ENCODE measurements at regions not wholly inside any gene's neighbourhood (a gene's known extent, or its start where the extent isn't known, plus 50 kb on each side); places are given as distances from the start of the nearest gene placed in this dataset.

- Histone ChIP-seq H3K27me3 (no peaks in the 10 kb centered on the region), H3K27ac (no peak overlapping the region), H3K36me3 (no peaks in the 10 kb centered on the region), H3K4me1 (no peaks in the 10 kb centered on the region), H3K4me3 (no peak overlapping the region), H3K9me3 (no peaks in the 10 kb centered on the region)
- intact Hi-C loops (cut with DNase I) = no loop called here
- no peak for TF ChIP-seq POLR2A (IDR thresholded peaks at IDR 0.05)
- WGBS, 2 donors = 86 to 92% methylated on average over 2 of the region's 2 CpGs
- no peak for DNase-seq
Observed at GRCh38 chr10:44457259-44457658, 72.4 kb upstream of the CXCL12 start.

- 65 to 67% methylated on average over 5 to 6 of the region's 7 CpGs for WGBS, 2 donors
Observed at GRCh38 chr10:44458671-44459413, 73.9 kb upstream of the CXCL12 start.

GRCh38 chr10:44459671-44460070 is 74.8 kb upstream of the CXCL12 start:
- WGBS, 2 donors = 30 to 45% methylated on average over 2 of the region's 2 CpGs

More at GRCh38 chr10:44458671-44459413, 73.9 kb upstream of the CXCL12 start:
- no peak overlapping the region for H3K27ac ChIP-seq
- H3K9me3 ChIP-seq = no peaks in the 10 kb centered on the region
- H3K36me3 ChIP-seq = no peaks in the 10 kb centered on the region
- DNase-seq = no peak
- intact Hi-C loops (cut with DNase I) = no loop called here
- H3K4me3 ChIP-seq = no peak overlapping the region
- H3K4me1 ChIP-seq = no peaks in the 10 kb centered on the region
- no peak for TF ChIP-seq POLR2A (IDR thresholded peaks at IDR 0.05)
- no peaks in the 10 kb centered on the region for H3K27me3 ChIP-seq

GRCh38 chr10:44460416-44460815 is 75.5 kb upstream of the CXCL12 start:
- intact Hi-C loops (cut with DNase I) = no loop called here
- TF ChIP-seq POLR2A (IDR thresholded peaks at IDR 0.05) (no peak), CTCF (IDR thresholded peaks at IDR 0.05) (no peak)
- Histone ChIP-seq H3K27ac (no peak overlapping the region), H3K4me3 (no peak overlapping the region), H3K4me1 (no peaks in the 10 kb centered on the region), H3K9me3 (no peaks in the 10 kb centered on the region), H3K27me3 (no peaks in the 10 kb centered on the region), H3K36me3 (no peaks in the 10 kb centered on the region)
- 63 to 75% methylated on average over 1 of the region's 1 CpG for WGBS, 2 donors
- no peak for DNase-seq

More at GRCh38 chr10:44459671-44460070, 74.8 kb upstream of the CXCL12 start:
- Histone ChIP-seq H3K4me3 (no peak overlapping the region), H3K36me3 (no peaks in the 10 kb centered on the region), H3K27me3 (no peaks in the 10 kb centered on the region), H3K4me1 (no peaks in the 10 kb centered on the region), H3K27ac (no peak overlapping the region), H3K9me3 (no peaks in the 10 kb centered on the region)
- intact Hi-C loops (cut with DNase I) = no loop called here
- no peak for DNase-seq
- TF ChIP-seq CTCF (IDR thresholded peaks at IDR 0.05) (no peak), POLR2A (IDR thresholded peaks at IDR 0.05) (no peak)

GRCh38 chr10:44462338-44462914 is 77.5 kb upstream of the CXCL12 start:
- intact Hi-C loops (cut with DNase I) = no loop called here
- no peak for DNase-seq
- H3K9me3 ChIP-seq = no peaks in the 10 kb centered on the region
- H3K27me3 ChIP-seq = no peaks in the 10 kb centered on the region
- no peaks in the 10 kb centered on the region for H3K36me3 ChIP-seq
- no peaks in the 10 kb centered on the region for H3K4me1 ChIP-seq
- no peak overlapping the region for H3K27ac ChIP-seq
- no peak for TF ChIP-seq POLR2A (IDR thresholded peaks at IDR 0.05)
- no peak for TF ChIP-seq CTCF (IDR thresholded peaks at IDR 0.05)
- WGBS, 2 donors = 67 to 79% methylated on average over 5 to 7 of the region's 7 CpGs
- no peak overlapping the region for H3K4me3 ChIP-seq

- Histone ChIP-seq H3K36me3 (no peaks in the 10 kb centered on the region), H3K4me3 (no peak overlapping the region), H3K9me3 (no peaks in the 10 kb centered on the region), H3K4me1 (no peaks in the 10 kb centered on the region), H3K27ac (no peak overlapping the region), H3K27me3 (no peaks in the 10 kb centered on the region)
- DNase-seq = no peak
- intact Hi-C loops (cut with DNase I) = no loop called here
- WGBS, 2 donors = 41 to 50% methylated on average over 6 of the region's 6 CpGs
- TF ChIP-seq POLR2A (IDR thresholded peaks at IDR 0.05) = no peak
- no peak for TF ChIP-seq CTCF (IDR thresholded peaks at IDR 0.05)
Observed at GRCh38 chr10:44463511-44464121, 78.7 kb upstream of the CXCL12 start.

Measured in esophagus squamous epithelium (tissue), 5 donors.